Astrocyte (in vitro differentiated cells and primary cell): ENCODE measurements at regions not wholly inside any gene's neighbourhood (a gene's known extent, or its start where the extent isn't known, plus 50 kb on each side); places are given as distances from the start of the nearest gene placed in this dataset.

Experiments
- CTCF ChIP-seq: IDR thresholded peaks from 2 replicates; pipeline ENCODE4 v1.5.1; 2011; ENCODE audit warnings: low read depth, mild to moderate bottlenecking, inconsistent platforms, low read length, moderate library complexity; ENCODE audit not compliant: insufficient read depth
- EZH2 ChIP-seq: IDR thresholded peaks from 2 replicates; pipeline ENCODE4 v1.6.1; 2012; ENCODE audit warnings: mild to moderate bottlenecking, low read length, inconsistent platforms; ENCODE audit not compliant: insufficient read depth

- no peak for TF ChIP-seq EZH2
- TF ChIP-seq CTCF: no peak
Measured at GRCh38 chr7:13770305-13770704, 219.2 kb downstream of the ETV1 start.
